Hematopoietic multipotent progenitor cell treated with erythropoietin and hydrocortisone succinate and interleukin-3 and kit ligand, for 6 days (in vitro differentiated cells): ENCODE measurements at regions not wholly inside any gene's neighbourhood (a gene's known extent, or its start where the extent isn't known, plus 50 kb on each side); places are given as distances from the start of the nearest gene placed in this dataset.

ENCODE experiments used
- DNase-seq: peaks from one replicate; pipeline ENCODE4 v3.0.0-alpha.2; 2015

DNA sequence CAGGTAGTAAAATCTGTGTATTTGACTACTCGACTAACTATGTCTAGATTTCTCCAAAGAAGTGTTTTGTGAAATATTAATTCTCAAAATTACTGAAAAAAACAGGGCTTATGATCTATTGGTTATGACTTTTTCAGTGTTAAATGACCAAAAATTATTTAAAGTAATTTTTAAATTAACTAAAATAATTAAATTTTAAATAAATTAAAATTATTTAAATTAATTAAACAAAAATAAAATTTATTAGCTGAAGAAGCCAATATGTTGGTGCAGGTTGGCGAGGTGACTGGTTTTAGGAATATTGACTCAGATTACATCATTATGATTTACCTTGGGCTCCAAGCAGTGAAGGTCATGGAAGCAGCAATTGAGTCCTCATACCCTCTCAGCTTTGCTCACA, 483.2 kb downstream of the PTPRC start:
- no peak for DNase-seq

DNA sequence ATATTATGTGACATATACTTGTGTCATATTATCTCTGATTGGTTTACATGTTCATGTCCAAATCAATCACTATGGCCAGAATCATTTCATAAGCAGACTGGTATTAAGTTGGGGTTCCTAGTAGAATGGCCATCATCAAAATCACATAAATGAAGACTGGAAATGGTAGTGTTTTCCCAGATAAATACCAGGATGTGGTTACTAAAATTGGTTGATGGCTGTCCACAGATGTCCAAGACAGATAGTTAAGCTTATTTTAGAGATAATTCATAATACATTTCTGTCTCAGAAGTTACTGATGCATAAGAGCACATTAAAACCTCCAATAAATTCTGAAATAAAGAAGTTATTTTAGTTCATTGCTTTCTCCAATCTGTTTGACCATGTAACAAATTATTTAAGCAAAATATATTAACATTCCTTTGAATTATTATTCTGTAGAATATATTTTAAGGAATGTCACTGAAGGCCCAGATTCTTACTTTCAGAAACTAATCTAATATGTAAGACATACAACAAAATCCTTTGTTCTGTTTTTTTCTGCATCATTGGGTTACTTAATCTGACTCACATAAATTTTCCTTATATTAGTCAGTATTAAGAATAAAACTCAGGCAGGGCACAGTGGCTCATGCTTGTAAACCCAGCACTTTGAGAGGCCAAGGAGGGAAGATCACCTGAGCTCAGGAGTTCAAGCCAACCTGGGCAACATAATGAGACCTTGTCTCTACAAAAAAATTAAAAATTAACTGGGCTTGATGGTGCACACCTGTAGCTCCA, 483.9 kb downstream of the PTPRC start:
- no peak for DNase-seq

DNA sequence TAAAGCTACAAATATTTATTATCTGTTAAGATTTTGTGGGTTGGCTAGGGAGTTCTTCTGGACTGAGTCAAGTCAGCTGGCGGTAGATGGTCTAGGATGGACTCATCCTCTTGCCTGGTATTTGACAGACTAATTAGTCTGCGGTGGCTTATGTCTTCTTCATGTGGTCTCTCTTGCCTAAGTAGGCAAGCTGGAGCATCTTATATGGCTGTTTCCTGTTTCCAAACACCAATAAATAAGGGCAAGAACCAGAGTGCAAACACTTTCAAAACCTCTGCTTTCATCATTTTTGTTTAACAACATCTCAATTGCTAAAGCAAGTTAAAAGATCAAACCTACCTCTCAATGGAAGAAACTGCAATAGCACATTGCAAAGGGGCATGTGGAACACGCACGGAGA, 484.8 kb downstream of the PTPRC start:
- DNase-seq = peak; percentile 28

DNA sequence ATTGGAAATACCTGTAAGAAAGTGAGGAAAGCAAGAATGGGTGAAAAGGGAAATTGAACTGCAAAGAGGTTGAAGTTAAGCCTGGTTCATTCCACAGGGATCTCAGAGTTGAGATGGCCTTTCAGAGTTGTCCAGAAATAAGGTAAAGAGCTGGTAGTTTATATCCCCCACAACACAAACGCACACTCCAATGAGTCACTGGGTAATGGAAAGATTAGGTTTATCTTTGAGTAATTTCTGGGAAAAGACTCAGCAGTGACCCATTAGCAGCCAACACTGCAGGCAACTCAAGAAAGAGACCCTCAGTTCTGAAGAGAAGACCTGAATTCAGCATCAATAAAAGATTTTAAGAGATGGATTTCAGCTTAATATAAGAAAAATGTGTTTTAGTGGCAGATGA, 485.5 kb downstream of the PTPRC start:
- DNase-seq = no peak

DNA sequence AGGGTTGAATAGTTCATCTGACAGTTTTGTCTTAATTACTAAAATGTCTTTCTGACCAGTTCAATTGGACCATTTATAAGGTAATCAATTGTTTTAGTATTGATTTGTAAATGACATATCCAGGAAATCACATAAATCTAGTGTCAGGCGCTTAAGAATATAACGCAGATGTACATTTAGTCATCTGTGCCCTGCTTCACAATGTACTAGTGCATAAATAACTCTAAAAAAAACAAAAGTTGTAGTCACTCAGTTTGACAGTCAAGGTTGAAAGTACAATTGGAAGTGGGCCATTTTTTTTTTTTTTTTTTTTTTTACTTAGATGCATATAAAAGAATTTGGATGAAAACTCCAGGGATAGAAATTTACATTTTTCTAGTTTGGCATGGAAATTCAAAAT, 490.4 kb downstream of the PTPRC start:
- no peak for DNase-seq

DNA sequence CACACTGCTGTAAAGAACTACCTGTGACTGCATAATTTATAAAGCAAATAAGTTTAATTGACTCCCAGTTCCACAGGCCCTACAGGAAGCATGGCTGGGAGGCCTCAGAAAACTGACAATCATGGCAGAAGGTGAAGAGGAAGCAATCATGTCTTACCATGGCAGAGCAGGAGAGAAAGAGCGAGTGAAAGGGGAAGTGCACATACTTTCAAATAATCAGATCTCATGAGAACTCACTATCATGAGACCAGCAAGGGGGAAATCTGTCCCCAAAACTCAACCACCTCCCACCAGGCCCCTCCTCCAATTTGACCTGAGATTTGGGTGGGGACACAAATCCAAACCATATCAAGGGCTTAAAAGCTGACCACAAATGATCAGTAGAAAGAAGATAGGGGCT, 493.2 kb downstream of the PTPRC start:
- DNase-seq = peak; percentile 4

DNA sequence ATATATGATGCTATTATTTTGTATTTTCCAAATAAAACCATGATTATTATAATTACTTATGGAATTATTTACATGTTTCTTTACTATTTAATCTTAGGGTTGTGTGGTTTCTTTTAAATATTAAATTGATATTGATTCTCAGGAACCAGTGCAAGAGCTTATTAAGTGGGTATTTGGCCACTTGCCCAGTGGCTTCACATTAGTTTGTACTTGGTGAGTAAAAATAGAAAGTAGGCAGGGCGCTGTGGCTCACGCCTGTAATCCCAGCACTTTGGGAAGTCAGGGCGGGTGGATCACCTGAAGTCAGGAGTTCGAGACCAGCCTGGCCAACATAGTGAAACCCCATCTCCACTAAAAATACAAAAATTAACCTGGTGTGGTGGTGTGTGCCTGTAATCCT, 497.1 kb downstream of the PTPRC start:
- DNase-seq = no peak

DNA sequence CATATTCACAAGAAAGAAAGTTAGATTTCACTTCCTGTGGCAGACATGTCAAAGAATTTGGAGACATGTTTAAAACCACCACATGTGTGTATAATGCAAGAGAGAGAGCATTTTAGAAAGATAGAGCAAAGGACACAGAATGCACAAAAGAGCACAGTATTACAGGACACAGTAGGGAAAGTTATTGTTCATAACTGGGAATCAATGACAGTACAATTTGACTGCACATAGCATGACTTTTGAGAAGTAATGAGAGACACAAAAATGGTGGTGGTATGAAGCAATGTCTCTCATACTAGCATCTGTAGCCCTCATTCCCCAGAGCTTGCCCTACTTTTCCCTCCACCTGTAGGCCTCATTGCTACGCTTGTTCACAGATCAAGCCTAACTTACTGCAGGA, 499.2 kb downstream of the PTPRC start:
- no peak for DNase-seq

DNA sequence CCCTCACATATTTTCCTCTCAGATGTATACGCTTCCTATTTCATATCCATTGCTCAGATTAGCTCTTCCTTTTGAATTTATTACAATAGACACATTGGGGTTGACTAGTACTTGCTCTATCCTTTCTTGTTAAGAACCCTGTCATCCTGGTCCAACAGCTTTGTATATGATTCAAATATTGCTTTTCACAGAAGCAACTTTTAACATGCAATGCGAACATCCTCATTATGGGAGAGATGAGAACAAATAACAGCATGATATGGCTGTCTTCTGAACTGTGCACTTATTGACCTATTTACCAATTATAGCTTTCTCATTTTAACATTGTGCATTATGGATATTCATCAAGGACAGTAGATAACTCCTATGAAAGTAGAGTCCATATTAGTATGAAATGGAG, 510.8 kb downstream of the PTPRC start:
- no peak for DNase-seq

DNA sequence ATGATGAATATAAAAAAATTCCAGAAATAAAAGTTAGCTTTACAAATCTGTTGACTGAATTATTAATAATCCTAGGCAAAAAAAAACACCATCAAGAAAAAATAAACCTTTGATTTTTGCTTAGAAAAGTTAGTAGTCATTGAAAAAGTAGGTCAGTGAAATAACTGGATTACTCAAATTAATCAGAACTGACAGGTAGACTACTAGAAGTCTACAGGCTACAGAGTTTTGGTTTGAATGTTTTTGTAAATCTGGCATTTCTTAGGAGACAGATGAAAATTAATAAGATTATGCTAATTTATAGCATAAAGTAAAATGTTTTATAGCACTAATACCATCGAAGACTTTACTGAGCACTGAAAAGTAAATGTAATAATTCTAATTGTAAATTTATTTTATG, 511.9 kb downstream of the PTPRC start:
- no peak for DNase-seq

DNA sequence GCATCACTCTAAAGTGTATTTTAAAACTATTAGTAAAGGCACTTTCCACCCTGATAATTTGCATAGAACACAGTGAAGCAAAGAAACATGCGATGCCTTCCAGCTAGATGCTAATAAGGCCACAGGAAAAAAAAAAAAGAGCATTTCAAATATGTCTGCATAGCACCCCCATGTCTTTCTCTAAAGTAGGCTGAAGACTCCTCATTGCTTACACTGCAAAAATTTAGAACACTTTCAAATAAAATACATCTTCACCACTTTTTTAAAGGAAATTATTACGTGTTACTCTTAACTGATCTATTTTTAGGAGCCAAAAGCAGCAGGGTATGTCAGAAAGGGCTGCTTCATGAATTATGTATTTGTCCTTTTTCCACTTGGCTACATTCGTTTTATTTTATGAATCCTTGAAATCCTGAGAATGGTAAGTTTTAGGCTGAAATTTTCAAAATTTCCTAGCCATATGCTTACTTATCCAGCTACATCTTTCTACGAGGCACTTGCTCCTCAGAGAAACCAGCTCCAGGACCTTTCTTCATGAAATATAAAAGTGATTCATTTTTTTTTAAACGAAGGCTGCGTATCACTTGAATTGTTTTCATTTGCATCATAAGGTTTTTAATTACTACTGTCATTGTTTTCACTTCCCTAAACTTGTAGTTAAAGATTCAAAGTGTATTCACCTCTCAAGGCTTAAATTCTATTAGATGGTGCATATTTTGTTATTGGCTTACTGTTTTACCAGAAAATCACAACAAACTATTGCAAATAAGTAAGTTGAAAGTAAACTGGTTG, 513.0 kb downstream of the PTPRC start:
- DNase-seq = no peak

DNA sequence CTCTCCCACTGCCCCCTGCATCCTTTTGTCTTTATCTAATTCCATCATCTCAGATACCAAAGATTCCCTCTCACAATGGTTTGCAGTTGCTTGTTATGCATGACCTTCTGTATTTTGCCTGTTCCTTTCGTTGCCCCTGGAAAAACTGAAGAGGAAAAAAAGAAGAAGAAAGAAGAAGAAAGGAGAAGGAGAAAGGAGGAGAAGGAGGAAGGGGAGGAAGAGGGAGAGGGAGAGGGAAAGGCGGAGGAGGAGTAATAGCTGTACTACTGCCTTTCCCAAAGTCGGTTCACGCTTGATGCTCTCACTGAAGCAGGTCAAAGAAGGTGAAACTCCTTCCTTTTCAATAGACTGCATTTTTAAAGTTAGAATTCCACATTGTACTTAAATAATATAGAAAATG, 513.8 kb downstream of the PTPRC start:
- no peak for DNase-seq

DNA sequence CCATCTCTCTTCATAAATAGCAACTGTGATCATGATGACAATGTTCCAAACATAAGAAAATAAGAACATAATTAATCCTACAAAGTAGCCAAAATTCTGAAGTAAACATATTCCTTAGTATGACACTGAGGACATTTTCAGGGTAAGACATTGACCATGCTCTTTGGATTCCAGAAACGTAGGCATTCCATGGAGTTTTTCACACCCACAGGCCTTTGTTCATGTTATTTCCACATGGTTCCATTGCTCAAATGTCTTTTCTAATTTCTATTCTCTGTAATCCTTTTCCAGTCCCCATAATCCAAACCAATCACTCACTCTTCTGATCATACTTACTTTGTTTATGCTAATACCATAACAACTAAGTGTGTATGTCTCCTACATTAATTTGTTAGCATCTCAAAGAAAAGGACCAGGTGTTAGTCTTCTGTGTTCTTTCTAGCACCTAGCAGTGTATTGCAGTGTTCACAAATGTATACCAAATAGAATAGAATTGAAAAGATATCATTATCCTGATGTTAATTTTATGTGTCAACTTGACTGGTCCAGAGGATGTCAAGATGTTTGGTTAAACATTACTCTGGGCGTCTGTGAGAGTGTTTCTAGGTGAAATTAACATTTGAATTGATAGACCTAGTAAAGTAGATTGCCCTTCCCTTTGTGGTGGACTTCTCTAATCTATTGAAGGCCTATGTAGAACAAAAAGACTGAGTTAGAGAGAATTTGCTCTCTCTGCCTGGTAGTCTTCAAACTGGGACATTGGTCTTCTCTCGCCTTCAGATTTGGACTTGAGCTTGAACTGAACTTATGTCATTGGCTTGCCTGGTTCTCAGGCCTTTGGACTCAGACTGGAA, 516.6 kb downstream of the PTPRC start:
- DNase-seq = no peak

DNA sequence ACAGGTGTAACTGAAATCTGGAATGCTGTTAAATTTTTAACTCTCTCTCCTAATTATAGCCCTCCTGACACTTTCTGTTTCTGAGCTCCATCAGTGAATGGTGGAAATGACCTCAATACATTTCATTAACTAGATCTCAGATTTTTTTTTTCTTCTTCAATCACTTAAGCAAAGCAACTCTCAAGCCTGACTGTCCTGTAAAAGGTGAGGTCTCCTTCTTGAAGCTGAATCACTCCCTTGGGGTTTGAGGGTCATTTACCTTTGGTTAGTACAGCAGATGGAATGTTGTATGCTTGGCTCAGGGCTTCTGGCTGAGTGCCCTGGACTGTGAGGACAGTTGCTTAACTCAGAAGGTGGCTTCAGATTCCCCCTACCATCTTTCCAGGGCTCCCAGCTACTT, 518.7 kb downstream of the PTPRC start:
- DNase-seq = no peak

DNA sequence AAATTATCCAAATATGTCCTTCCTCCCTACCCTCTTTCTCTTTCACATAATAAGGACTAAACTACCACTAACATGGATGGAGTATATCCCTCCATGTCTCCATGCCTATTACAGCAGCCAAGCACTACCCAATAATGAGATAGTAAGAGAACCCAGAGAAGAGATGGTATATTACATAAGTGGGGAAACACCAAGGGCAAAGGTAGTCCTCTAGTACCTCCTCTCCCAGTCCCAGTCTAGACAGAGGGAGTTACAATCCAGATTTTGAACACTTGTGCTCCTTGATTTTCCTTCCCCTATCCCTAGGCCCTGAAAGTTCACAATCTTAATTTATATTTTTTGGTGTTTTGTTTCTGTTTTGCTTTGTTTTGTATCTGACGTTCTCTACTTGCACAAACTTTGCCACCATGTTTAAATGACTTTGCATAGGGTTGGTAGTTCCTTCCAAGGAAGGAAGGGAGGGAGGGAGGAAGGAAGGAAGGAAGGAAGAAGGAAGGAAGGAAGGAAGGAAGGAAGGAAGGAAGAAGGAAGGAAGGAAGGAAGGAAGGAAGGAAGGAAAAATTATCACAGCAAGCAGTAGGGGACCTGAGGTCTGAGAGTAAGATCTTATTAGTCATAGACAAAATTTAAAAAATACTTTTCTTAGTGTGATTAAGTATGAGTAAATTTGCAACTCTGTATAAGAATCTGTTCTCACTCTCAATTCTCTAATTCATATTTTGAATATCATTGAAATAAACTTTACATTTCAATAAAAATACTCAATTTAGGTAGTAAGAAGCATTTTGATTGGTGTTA, 521.9 kb downstream of the PTPRC start:
- no peak for DNase-seq

DNA sequence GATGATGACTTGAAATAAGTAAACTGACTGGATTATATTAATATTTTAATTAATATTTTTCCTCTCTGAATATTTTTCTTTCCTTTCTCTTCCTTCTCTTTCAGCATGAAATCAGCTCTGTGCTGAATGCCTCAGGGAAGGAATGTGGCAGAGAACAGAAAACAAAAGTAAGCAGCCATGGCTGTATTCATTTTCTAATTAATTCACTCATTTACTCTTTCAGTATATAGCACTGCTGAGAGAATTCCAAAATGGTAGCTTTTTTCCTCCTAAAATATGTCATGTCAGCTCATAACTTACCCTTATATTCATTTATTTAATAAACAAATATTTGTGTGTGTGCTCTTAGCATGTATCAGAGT, 522.5 kb downstream of the PTPRC start:
- no peak for DNase-seq

DNA sequence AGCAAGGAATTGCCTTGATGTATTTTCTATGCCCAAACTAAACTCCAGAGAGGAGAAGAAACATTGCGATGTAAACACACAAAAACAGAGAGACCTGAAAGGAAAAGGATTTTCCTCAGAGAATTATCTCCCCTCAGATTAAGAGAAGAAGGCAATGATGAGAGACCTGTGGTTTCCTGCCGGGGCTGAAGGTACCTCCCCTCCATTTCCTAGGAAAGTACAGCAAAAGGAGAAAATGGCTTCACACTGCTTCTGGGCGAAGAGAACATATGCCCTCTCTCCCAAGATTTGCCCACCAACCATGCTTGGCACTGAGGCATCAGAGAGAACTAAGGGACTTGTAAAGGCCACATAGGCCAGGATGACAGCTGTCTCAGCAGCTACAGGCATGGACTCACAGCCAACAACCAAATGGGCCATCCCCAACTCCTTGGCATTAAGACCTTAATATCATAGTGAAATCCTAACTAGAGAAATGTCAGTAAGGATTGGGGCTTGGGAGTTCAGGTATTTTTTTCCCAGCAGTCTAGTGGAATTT, 523.0 kb downstream of the PTPRC start:
- no peak for DNase-seq

DNA sequence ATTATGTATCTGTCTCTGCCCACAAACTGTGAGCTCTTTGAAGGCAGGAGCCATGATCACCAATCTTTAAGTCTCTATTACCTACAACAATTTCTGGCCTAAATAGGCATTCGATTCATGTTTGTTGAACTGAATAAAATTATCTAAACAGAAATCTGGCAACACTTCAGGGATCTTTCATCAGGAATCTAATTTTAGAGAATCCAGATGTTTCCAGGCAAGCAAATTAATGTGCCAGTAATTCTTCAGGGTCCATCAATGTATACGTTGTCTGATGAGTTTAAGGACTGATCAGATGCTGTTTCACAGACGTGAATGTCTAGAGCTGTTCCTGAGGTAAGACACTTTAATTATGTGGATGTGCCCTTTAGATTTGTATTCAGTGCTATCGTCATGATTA, 524.4 kb downstream of the PTPRC start:
- no peak for DNase-seq

DNA sequence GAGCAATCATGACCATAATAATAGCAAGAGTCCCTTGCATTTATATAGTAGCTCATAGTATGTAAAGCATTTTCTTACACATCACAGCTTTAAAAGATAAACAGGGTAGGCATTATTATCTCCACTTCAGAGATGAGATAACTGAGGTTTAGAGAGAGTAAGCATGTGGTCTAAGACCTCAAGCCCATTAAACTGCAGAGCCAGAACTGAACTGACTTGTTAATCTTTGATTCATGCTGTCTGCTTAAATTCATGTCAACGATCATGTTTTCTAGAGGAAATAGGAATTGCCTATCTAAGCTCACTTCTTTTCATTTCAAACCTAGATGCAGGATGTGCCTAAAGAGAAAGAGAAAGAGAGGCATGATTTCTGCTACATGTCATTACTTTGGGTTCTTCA, 524.8 kb downstream of the PTPRC start:
- DNase-seq = no peak

DNA sequence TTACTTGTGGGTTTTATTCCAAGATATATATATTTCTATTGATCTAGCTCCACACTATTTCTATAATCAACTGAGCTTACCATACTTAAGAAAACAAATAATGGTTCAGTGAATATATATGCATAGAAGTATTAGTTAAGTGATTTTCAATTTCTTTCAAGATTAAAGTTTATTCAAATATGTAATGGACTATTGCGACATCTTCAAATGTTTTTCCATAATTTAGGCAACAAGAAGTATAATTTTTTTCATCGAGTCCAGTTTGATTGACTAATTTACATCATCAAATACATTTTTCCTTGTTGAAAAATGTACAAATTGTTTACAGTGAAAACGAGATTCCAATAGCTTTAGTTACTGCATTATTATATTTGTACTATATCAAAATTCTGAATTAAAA, 528.6 kb downstream of the PTPRC start:
- DNase-seq = no peak

DNA sequence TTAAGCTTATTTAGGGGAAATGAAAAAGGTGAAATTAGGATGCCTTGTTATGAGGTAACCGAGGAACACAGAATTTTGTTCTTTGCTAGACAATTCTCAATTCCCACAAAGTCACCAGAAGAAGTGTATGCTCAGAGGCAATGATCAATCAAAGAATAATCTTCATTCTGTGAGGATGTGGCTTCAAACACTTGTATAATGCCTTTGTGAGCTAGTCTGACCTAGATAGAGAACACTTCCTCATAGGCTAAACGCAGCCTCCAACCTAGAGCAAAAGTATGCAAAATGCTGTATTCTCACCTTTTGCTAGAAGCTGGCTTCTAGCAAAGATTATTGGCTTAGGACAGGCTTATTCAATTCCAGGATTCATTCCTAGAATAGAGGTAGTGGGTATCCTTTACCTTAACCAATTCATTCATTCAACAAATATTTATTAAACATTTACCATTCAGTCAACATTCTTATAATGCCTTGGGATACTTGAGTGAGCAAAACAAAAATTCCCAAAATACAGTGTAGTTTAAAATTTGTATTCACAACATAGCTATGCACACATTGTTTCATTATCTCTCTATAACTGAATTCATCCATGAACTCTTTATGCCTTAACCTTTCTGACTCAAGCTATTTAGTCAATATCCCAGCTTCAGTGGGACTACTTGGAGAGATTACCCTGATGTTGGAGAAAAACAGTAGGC, 530.2 kb downstream of the PTPRC start:
- no peak for DNase-seq

DNA sequence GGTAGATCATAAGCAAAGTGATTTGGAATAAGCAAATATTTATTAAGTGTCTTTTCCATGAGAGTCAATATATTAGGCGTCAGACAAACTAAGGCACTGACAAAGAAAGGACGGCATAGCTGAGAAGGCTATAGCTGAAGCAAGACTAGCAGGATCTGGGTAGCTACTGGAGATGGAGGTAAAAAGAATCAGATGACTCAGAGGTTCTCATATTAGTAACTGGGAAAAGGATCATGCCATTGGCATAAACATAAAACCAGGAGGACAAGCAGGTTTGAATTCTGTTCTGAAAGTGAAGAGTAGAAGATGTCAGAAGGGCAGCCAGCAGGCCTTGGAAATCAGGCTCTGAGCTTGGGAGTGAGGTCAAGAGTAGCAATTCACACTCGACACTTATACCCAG, 531.9 kb downstream of the PTPRC start:
- DNase-seq = no peak
